ENCODE measurements at regions not wholly inside any gene's neighbourhood (a gene's known extent, or its start where the extent isn't known, plus 50 kb on each side); places are given as distances from the start of the nearest gene placed in this dataset.
"Not testable (repeated sequence)": the region's sequence is repeated elsewhere in the genome, so short reads cannot be mapped to it uniquely, and the experiment has no call there.

- no peaks in the 10 kb centered on the region for H3K36me3 ChIP-seq
- H3K9me3 ChIP-seq = peaks cover 0 to 13% (median 0%) of the 10 kb centered on the region in 3 donors
- H3K27ac ChIP-seq = no peak overlapping the region
- ATAC-seq = no peak
- no peak for TF ChIP-seq CTCF (IDR thresholded peaks at IDR 0.05)
- TF ChIP-seq EP300 (IDR thresholded peaks at IDR 0.05) = no peak
- no peak for TF ChIP-seq POLR2A (IDR thresholded peaks at IDR 0.05)
- no peak for TF ChIP-seq POLR2AphosphoS5 (IDR thresholded peaks at IDR 0.05)
- no peaks in the 10 kb centered on the region for H3K27me3 ChIP-seq
- no peak overlapping the region for H3K4me3 ChIP-seq
- H3K4me1 ChIP-seq = no peaks in the 10 kb centered on the region
Observed at GRCh38 chr4:75179510-75179909, 246.6 kb downstream of the PARM1 start.

DNA sequence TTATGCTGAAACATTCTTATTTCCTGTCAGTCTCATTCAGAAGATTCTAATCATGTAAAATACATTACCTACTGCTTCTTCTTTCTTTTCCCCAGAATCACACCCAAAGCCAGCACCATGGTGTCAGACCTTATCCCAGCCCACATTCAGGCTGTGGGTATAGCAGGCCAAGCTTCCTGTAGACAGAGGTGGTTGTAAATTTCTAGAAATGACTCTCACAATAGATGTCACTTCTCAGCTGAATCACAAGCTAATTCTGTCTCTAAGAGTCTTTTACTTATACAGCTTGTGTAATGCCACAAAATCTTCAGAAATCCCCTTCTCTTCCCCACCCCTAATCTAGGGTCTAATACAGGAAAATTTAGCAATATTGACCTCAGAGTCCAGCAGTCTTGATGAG, 239.6 kb downstream of the PARM1 start:
- no peaks in the 10 kb centered on the region for H3K9me3 ChIP-seq
- no peak for ATAC-seq
- no peak overlapping the region for H3K27ac ChIP-seq
- H3K4me3 ChIP-seq = no peak overlapping the region
- H3K4me1 ChIP-seq = no peaks in the 10 kb centered on the region
- TF ChIP-seq EP300 (IDR thresholded peaks at IDR 0.05) (no peak), POLR2AphosphoS5 (IDR thresholded peaks at IDR 0.05) (no peak), CTCF (IDR thresholded peaks at IDR 0.05) (no peak), POLR2A (IDR thresholded peaks at IDR 0.05) (no peak)
- H3K36me3 ChIP-seq = no peaks in the 10 kb centered on the region
- no peaks in the 10 kb centered on the region for H3K27me3 ChIP-seq

- Histone ChIP-seq H3K27ac (no peak overlapping the region), H3K4me1 (no peaks in the 10 kb centered on the region), H3K27me3 (no peaks in the 10 kb centered on the region), H3K9me3 (peaks cover 0 to 9% (median 0%) of the 10 kb centered on the region in 3 donors), H3K36me3 (no peaks in the 10 kb centered on the region), H3K4me3 (no peak overlapping the region)
- WGBS, 2 donors (ENCODE audit: low coverage in 1 of 2) = 31 to 47% methylated on average over 6 of the region's 6 CpGs
- ATAC-seq = no peak
- TF ChIP-seq EP300 (IDR thresholded peaks at IDR 0.05) (no peak), POLR2A (IDR thresholded peaks at IDR 0.05) (no peak), CTCF (IDR thresholded peaks at IDR 0.05) (no peak), POLR2AphosphoS5 (IDR thresholded peaks at IDR 0.05) (no peak)
Observed at GRCh38 chr4:75169427-75169826, 236.5 kb downstream of the PARM1 start.

DNA sequence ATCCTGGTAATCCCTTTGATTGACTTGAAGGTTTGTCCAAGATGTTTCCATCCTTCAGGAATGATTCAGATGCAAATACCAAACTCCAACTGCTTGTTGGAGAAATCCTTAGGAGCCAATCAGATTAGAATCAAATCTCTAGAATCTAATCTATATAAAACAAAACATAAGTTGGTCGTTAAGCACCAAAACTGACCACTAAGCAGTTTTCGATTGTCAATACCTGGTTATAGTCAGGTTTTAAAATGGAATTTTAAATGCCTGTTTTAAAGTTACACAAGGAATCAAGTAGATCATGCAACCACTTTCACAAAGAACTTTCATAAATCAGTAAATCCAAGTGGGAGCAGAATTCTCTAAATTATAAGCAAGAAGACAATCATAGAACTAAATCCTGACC, 236.1 kb downstream of the PARM1 start:
- no peak for ATAC-seq
- Histone ChIP-seq H3K4me1 (no peaks in the 10 kb centered on the region), H3K4me3 (no peak overlapping the region), H3K36me3 (no peaks in the 10 kb centered on the region), H3K27me3 (no peaks in the 10 kb centered on the region), H3K27ac (no peak overlapping the region), H3K9me3 (peaks cover 0 to 9% (median 0%) of the 10 kb centered on the region in 3 donors)
- 61 to 68% methylated on average over 2 of the region's 2 CpGs for WGBS, 2 donors (ENCODE audit: low coverage in 1 of 2)
- TF ChIP-seq POLR2A (IDR thresholded peaks at IDR 0.05) = no peak
- no peak for TF ChIP-seq CTCF (IDR thresholded peaks at IDR 0.05)
- no peak for TF ChIP-seq POLR2AphosphoS5 (IDR thresholded peaks at IDR 0.05)
- no peak for TF ChIP-seq EP300 (IDR thresholded peaks at IDR 0.05)

- ATAC-seq = no peak
- no peaks in the 10 kb centered on the region for H3K36me3 ChIP-seq
- peaks cover 0 to 9% (median 0%) of the 10 kb centered on the region in 3 donors for H3K9me3 ChIP-seq
- no peak for TF ChIP-seq EP300 (IDR thresholded peaks at IDR 0.05)
- TF ChIP-seq POLR2AphosphoS5 (IDR thresholded peaks at IDR 0.05) = no peak
- TF ChIP-seq CTCF (IDR thresholded peaks at IDR 0.05) = no peak
- TF ChIP-seq POLR2A (IDR thresholded peaks at IDR 0.05) = no peak
- no peak overlapping the region for H3K4me3 ChIP-seq
- no peaks in the 10 kb centered on the region for H3K27me3 ChIP-seq
- no peak overlapping the region for H3K27ac ChIP-seq
- H3K4me1 ChIP-seq = no peaks in the 10 kb centered on the region
Observed at GRCh38 chr4:75168548-75168947, 235.6 kb downstream of the PARM1 start.

GRCh38 chr4:75165100-75165499, 232.2 kb downstream of the PARM1 start:
- H3K9me3 ChIP-seq, H3K4me3 ChIP-seq, H3K27me3 ChIP-seq, H3K4me1 ChIP-seq, H3K36me3 ChIP-seq, ATAC-seq, H3K27ac ChIP-seq: not testable (repeated sequence)
- WGBS, 2 donors (ENCODE audit: low coverage in 1 of 2) = 0 to 100% methylated on average over 1 to 2 of the region's 2 CpGs
